Body of pancreas (tissue), 4 donors: ENCODE measurements at regions not wholly inside any gene's neighbourhood (a gene's known extent, or its start where the extent isn't known, plus 50 kb on each side); places are given as distances from the start of the nearest gene placed in this dataset.

Experiments used
- ATAC-seq: fragments of 150-250 bp; one replicate; pipeline ENCODE4 v1.9.1; 2016
- DNase-seq, 4 donors: peaks; one replicate each; pipeline ENCODE4 v3.0.0-alpha.2; 2019
- H3K27ac ChIP-seq, 4 donors: fragments of 200-600 bp; sonication (generic); 1 replicate in 3 of 4; 2 replicates in 1 of 4; pipeline versions ENCODE4 v1.5.1 to v1.6.1; 2016 to 2019; ENCODE audit warnings: mild to moderate bottlenecking in 1 of 4, mixed read lengths in 1 of 4, moderate library complexity in 1 of 4
- H3K27me3 ChIP-seq, 2 donors: fragments of 200-600 bp; sonication (generic); one replicate each; pipeline ENCODE4 v1.6.0; 2016; ENCODE audit warnings: mild to moderate bottlenecking in 1 of 2
- H3K36me3 ChIP-seq, 2 donors: fragments of 200-600 bp; sonication (generic); replicated peaks in 1 of 2; 2 replicates each; pipeline ENCODE4 v1.5.1; 2016; ENCODE audit warnings: low read depth in 2 of 2; ENCODE audit not compliant: insufficient read depth in 1 of 2
- H3K4me1 ChIP-seq: fragments of 200-600 bp; sonication (generic); one replicate; pipeline ENCODE4 v1.6.0; 2016
- H3K4me3 ChIP-seq, 2 donors: fragments of 200-600 bp; sonication (generic); 1 replicate in 1 of 2; 2 replicates in 1 of 2; pipeline ENCODE4 v1.5.1; 2016 to 2019
- H3K9me3 ChIP-seq, 3 donors: fragments of 200-600 bp; sonication (generic); 1 replicate in 2 of 3; 2 replicates in 1 of 3; pipeline ENCODE4 v1.5.1; 2016
- POLR2A ChIP-seq, 3 donors: fragments of 450-650 bp; IDR thresholded peaks; one replicate each; pipeline ENCODE4 v1.6.1; 2016; ENCODE audit warnings: antibody characterized with exemption in 3 of 3, mild to moderate bottlenecking in 2 of 3
- WGBS, 2 donors: methylation state at CpG; one replicate each; pipeline ENCODE4 v1.1.5; 2017; 5-methylcytosine and 5-hydroxymethylcytosine counted together
- intact Hi-C: fragments of 100-400 bp; cut with DNase I; formaldehyde crosslinking; loops from one replicate; pipeline ENCODE4 v1.15.1; 2023
- TF ChIP-seq, protein P1 (sequence below), 7 experiments: fragments of 450-650 bp in 4 of 7; fragments of 200-600 bp in 3 of 7; sonication (generic) in 3 of 7; IDR thresholded peaks; one replicate each; pipeline ENCODE4 v1.5.1; 2016 to 2019; ENCODE audit warnings: antibody characterized with exemption in 7 of 7

DNA sequence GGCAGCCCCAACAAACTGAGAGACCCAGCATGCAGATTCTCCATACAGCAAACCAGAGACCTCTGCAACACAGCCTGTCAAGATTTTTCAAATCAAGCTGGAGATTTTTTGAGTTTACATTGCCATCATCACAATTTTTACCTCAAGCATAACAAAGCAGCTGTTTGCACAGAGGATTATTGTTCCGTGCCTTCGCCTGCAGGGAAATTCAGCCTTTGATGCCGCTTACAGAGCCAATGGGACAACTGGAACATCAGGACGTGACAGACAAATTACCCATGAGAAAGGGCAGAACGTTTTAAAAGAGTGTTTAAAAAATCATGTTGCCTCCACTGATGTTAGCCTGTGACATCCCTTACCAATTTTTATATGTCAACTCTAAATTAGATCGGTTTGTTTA lies 363.7 kb downstream of the FBXW7 start:
- DNase-seq (no peak), ATAC-seq (no peak)
- Histone ChIP-seq H3K9me3 (no peaks in the 10 kb centered on the region), H3K4me1 (no peaks in the 10 kb centered on the region), H3K27ac (no peak overlapping the region), H3K4me3 (no peak overlapping the region), H3K36me3 (no peaks in the 10 kb centered on the region), H3K27me3 (no peaks in the 10 kb centered on the region)
- intact Hi-C loops = no loop called here
- WGBS, 2 donors = 57 to 63% methylated on average over 6 of the region's 6 CpGs
- no peak for TF ChIP-seq POLR2A (IDR thresholded peaks at IDR 0.05)
- TF ChIP-seq, protein P1, sequence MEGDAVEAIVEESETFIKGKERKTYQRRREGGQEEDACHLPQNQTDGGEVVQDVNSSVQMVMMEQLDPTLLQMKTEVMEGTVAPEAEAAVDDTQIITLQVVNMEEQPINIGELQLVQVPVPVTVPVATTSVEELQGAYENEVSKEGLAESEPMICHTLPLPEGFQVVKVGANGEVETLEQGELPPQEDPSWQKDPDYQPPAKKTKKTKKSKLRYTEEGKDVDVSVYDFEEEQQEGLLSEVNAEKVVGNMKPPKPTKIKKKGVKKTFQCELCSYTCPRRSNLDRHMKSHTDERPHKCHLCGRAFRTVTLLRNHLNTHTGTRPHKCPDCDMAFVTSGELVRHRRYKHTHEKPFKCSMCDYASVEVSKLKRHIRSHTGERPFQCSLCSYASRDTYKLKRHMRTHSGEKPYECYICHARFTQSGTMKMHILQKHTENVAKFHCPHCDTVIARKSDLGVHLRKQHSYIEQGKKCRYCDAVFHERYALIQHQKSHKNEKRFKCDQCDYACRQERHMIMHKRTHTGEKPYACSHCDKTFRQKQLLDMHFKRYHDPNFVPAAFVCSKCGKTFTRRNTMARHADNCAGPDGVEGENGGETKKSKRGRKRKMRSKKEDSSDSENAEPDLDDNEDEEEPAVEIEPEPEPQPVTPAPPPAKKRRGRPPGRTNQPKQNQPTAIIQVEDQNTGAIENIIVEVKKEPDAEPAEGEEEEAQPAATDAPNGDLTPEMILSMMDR (IDR thresholded peaks at IDR 0.05) = no peak

DNA sequence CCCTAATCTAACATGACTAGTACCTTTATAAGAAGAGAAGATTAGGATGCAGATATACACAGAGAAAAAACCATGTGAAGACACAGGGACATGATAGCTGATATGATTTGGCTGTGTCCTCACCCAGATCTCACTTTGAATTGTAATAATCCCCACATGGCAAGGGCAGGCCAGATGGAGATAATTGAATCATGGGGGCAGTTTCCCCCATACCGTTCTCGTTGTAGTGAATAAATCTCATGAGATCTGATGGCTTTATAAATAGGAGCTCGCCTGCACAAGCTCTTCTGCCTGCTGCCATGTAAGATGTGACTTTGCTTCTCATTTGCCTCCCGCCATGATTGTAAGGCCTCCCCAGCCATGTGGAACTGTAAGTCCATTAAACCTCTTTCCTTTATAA lies 364.3 kb downstream of the FBXW7 start:
- Histone ChIP-seq H3K36me3 (no peaks in the 10 kb centered on the region), H3K27ac (no peak overlapping the region), H3K4me3 (no peak overlapping the region), H3K9me3 (no peaks in the 10 kb centered on the region), H3K27me3 (no peaks in the 10 kb centered on the region), H3K4me1 (no peaks in the 10 kb centered on the region)
- DNase-seq = no peak
- intact Hi-C loops = no loop called here
- no peak for TF ChIP-seq POLR2A (IDR thresholded peaks at IDR 0.05)
- TF ChIP-seq, protein P1 (IDR thresholded peaks at IDR 0.05) = no peak
- ATAC-seq = no peak
- WGBS, 2 donors = 80 to 88% methylated on average over 4 of the region's 4 CpGs

DNA sequence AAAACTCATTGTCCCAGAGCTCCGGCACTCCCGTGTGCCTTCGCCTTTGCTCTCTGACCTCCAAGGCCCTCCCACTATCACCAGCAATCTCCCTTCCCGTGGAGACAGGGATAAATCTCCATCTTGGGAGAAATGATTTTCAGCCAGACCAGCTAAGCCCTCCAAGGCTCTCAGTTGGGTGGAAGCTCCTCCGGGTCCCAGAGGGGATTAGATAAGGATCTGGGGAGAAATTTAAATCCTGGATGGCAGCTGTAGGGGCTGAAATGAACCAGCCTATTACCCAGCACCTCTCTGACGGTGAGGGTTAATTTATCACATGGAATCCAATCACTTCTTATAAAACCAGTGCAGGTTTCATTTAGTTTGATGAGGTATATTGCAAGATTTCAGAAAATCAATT lies 366.2 kb downstream of the FBXW7 start:
- H3K4me1 ChIP-seq = no peaks in the 10 kb centered on the region
- ATAC-seq (no peak), DNase-seq (no peak)
- H3K27ac ChIP-seq = no peak overlapping the region
- intact Hi-C loops = no loop called here
- H3K27me3 ChIP-seq = no peaks in the 10 kb centered on the region
- no peak overlapping the region for H3K4me3 ChIP-seq
- H3K9me3 ChIP-seq = no peaks in the 10 kb centered on the region
- H3K36me3 ChIP-seq = no peaks in the 10 kb centered on the region
- TF ChIP-seq, protein P1 (IDR thresholded peaks at IDR 0.05) = no peak
- TF ChIP-seq POLR2A (IDR thresholded peaks at IDR 0.05) = no peak
- 37 to 39% methylated on average over 6 of the region's 6 CpGs for WGBS, 2 donors

DNA sequence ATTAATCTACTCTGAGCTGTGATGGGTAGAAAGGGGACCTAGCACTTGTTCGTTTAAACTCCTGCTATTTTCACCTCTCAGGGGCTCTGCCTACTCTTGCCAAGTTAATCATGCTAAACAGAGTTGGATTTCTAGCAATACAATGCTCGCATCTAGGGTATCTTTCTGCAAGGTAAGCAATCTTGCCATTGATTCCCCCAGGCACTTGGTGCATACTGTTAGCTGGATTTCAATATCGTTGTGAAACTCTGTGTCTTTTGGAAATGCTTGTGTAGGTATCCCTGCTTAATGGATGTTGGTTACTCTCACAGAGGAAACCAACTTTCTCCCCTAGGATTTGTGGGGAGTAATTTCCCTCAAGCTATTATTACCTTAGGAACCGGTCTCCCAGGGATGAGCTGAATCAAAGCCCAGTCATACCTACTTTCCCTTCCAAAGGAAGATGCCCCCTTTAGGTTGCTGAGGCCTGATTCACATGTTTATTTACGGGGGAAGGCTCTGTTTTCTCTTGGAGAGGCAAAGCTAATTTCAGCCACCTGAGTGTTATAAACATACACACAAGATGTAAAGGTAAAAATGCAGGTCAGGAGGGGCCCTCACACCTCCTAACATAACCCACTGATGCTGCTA lies 366.8 kb downstream of the FBXW7 start:
- DNase-seq (no peak), ATAC-seq (no peak)
- Histone ChIP-seq H3K27me3 (no peaks in the 10 kb centered on the region), H3K36me3 (no peaks in the 10 kb centered on the region), H3K9me3 (no peaks in the 10 kb centered on the region), H3K4me3 (no peak overlapping the region), H3K27ac (no peak overlapping the region), H3K4me1 (no peaks in the 10 kb centered on the region)
- intact Hi-C loops = no loop called here
- TF ChIP-seq, protein P1 (IDR thresholded peaks at IDR 0.05) = no peak
- TF ChIP-seq POLR2A (IDR thresholded peaks at IDR 0.05) = no peak
- WGBS, 2 donors = 56 to 65% methylated on average over 5 of the region's 5 CpGs

DNA sequence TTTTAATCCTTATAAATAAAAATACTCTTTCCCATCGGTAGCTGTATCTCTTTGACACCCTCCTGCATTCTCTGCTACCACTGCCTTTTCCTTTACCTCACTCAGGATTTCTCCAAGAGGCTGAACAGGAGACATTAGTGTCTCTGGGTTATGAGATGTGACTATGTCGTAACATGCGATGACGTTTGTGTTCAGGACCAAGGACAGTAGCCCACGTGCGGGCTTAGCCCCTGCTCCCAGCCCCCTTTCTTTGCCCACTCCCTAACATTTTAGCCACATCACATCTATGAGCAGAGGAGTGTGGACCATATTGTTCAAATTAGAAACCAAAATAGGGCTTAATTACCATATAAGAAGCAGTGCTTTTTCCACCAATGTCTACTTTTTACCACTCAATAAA lies 369.3 kb downstream of the FBXW7 start:
- Histone ChIP-seq H3K4me1 (no peaks in the 10 kb centered on the region), H3K9me3 (no peaks in the 10 kb centered on the region), H3K4me3 (no peak overlapping the region), H3K36me3 (no peaks in the 10 kb centered on the region), H3K27me3 (no peaks in the 10 kb centered on the region), H3K27ac (no peak overlapping the region)
- no peak for DNase-seq
- intact Hi-C loops = no loop called here
- ATAC-seq = no peak
- TF ChIP-seq, protein P1 (IDR thresholded peaks at IDR 0.05) = no peak
- no peak for TF ChIP-seq POLR2A (IDR thresholded peaks at IDR 0.05)
- 34 to 39% methylated on average over 6 of the region's 6 CpGs for WGBS, 2 donors
